ENCODE measurements at regions not wholly inside any gene's neighbourhood (a gene's known extent, or its start where the extent isn't known, plus 50 kb on each side); places are given as distances from the start of the nearest gene placed in this dataset.

DNA sequence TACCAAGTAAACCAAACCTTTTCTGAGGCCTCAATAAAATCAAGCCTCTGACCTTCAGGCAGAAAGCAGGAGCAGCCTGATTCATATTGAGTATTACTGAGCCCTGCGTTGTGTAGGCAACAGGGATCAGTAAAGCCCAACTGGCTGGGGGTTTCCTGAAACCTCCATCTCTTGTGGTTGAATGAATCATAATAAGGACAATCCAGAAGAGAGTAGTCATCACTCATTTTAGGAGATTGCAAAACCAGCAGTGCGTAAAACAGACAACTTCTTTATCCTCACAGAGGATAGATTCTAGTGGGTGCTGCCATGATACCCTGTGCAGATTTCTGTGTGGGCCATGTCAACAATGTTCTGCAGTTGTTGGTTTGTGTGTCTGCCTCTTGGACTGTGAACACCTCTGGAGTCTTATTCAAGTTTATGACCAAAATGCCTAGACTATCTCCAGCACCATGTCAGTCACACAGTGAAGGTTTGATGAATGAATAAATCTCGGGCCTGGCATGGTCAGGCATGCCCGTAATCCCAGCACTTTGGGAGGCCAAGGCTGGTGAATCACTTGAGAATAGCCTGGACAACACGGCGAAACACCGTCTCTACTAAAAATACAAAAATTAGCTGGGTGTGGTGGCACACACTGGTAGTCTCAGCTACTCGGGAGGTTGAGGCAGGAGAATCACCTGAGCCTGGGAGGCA is 51.8 kb upstream of the RAB27B start:
- TF ChIP-seq, protein P1, sequence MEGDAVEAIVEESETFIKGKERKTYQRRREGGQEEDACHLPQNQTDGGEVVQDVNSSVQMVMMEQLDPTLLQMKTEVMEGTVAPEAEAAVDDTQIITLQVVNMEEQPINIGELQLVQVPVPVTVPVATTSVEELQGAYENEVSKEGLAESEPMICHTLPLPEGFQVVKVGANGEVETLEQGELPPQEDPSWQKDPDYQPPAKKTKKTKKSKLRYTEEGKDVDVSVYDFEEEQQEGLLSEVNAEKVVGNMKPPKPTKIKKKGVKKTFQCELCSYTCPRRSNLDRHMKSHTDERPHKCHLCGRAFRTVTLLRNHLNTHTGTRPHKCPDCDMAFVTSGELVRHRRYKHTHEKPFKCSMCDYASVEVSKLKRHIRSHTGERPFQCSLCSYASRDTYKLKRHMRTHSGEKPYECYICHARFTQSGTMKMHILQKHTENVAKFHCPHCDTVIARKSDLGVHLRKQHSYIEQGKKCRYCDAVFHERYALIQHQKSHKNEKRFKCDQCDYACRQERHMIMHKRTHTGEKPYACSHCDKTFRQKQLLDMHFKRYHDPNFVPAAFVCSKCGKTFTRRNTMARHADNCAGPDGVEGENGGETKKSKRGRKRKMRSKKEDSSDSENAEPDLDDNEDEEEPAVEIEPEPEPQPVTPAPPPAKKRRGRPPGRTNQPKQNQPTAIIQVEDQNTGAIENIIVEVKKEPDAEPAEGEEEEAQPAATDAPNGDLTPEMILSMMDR (IDR thresholded peaks at IDR 0.05; ENCODE audit: poor library complexity): no peak
- no peak for TF ChIP-seq EZH2phosphoT487 (IDR thresholded peaks at IDR 0.05; ENCODE audit: low read depth, severe bottlenecking, unreplicated experiment)

Data from hepatocyte (in vitro differentiated cells).